GF-D8 (cell line): ENCODE measurements at regions not wholly inside any gene's neighbourhood (a gene's known extent, or its start where the extent isn't known, plus 50 kb on each side); places are given as distances from the start of the nearest gene placed in this dataset.
"Not testable (repeated sequence)": the region's sequence is repeated elsewhere in the genome, so short reads cannot be mapped to it uniquely, and the experiment has no call there.

Source experiments
- DNase-seq: peaks from one replicate; lab custom pipeline; 2025; lab: John Stamatoyannopoulos, UW

GRCh38 chr15:58361273-58361759, 70.5 kb upstream of the LIPC start:
- DNase-seq = no peak

GRCh38 chr15:58362262-58362922, 69.4 kb upstream of the LIPC start:
- no peak for DNase-seq

GRCh38 chr15:58363118-58363517, 68.7 kb upstream of the LIPC start:
- DNase-seq = not testable (repeated sequence)

GRCh38 chr15:58363673-58364072, 68.1 kb upstream of the LIPC start:
- DNase-seq = not testable (repeated sequence)

GRCh38 chr15:58365098-58365497, 66.7 kb upstream of the LIPC start:
- not testable (repeated sequence) for DNase-seq

GRCh38 chr15:58369261-58369701, 62.5 kb upstream of the LIPC start:
- no peak for DNase-seq

- DNase-seq = no peak
Observed at GRCh38 chr15:58369956-58370355, 61.8 kb upstream of the LIPC start.

- DNase-seq = no peak
Observed at GRCh38 chr15:58374147-58374546, 57.6 kb upstream of the LIPC start.

GRCh38 chr15:58377193-58377592, 54.6 kb upstream of the LIPC start:
- DNase-seq = no peak

GRCh38 chr15:58378241-58379085, 53.3 kb upstream of the LIPC start:
- DNase-seq = no peak

GRCh38 chr15:58379454-58379853, 52.3 kb upstream of the LIPC start:
- not testable (repeated sequence) for DNase-seq

GRCh38 chr15:58380280-58380945, 51.4 kb upstream of the LIPC start:
- DNase-seq = no peak

GRCh38 chr15:58381697-58382096, 50.1 kb upstream of the LIPC start:
- no peak for DNase-seq
